Activated CD4-positive, alpha-beta T cell treated with anti-CD3 and anti-CD28 coated beads, Interleukin-2, amount 50 U/mL, for 1 hour (primary cell): ENCODE measurements at regions not wholly inside any gene's neighbourhood (a gene's known extent, or its start where the extent isn't known, plus 50 kb on each side); places are given as distances from the start of the nearest gene placed in this dataset.
"Not testable (repeated sequence)": the region's sequence is repeated elsewhere in the genome, so short reads cannot be mapped to it uniquely, and the experiment has no call there.

Experiments used
- DNase-seq: peaks from one replicate; pipeline ENCODE4 v3.0.0-alpha.2; 2020

DNA sequence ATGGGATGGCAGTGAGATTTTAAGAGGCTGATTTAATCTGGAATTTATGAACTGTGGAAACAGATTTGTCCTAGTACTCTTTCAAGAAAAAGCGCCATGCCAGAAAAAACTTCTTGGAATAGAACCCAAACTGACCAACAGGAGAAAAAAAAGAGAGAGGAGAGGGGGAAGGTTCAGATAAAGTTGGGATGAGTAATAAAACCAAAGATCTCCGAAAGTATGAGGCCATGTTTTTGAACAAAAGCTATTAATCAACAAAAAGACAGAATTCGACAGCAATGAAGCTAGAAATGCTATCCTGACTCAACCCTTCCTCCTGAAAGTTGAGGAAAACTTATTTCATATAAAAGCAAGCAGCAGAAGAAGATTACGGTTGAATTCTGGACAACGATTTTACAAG, 135.5 kb downstream of the CEMIP2 start:
- no peak for DNase-seq

DNA sequence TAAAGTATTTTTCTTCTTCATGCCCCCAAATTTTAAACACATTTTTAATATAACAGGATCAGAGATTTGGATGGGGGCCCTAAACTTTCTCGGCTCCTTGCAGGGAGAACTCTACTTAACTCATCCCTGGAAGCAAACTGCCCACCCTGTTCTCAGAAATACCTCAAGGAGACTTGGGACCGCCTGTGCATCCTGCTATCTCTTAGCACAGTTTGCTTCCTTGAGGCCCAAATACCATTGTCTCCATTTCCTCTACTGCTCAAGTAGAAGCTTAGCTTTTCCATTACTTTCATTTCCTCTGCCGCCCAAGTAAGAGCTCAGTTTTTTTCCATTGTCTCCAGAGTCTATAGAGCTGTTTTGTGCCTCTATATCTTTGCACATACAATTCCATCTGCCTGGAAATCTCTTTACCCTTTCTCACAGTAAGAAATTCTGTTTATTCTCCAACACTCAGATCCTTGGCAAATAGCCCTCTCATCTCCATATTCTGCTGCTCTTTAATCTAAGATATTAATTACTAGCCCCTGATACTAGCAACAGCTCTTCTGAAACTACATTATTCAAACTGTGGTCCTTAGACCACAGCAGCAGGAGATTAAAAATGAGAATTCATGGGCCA, 137.8 kb downstream of the CEMIP2 start:
- DNase-seq: no peak

DNA sequence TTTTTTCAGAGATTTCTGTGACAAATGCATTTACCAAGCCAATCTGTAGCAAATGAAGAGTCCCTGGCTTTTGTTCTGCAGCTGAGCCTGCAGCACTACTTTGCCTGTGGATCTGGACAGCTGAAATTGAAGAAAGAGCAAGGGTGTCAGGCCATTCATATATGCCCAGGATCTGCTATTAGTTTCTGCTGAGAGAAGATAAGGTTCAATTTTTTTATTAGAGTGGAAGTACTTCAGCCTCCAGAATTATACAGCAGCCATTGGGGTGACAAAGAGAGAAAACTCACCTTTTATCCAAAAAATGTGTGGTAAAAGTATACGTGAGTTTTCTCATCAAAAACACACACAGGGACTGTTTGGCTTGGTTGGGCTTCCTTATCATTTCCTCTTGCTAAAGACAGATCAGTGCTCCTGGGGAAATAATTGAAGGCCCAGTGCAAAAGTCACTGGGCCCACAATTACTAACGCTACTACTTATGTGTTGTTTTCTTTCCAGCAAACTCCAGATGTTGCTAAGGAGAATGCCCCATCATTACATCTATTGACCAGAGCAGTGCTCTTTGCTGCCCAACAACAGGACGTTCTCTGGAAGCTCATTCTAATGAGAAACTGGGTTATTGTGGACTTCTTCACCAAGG, 138.6 kb downstream of the CEMIP2 start:
- no peak for DNase-seq

DNA sequence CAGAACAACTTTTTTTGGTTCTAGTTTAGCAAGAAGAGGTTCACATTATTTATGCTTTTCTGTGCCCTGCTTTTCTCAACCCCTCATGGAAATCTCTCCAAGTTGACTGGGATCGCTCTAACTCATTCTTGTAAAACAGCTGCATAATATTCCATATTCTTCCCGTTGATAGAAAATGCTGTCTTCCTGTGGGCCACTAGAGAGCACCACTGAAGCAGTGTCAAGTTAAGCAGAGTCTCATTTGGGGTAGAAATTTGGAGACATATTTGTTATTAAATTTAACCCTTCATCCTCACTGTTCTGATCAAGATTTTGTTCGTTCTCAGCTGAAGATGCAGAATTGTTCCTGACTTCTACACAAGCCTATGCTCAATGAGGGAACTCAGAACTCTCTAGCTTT, 140.1 kb downstream of the CEMIP2 start:
- no peak for DNase-seq

DNA sequence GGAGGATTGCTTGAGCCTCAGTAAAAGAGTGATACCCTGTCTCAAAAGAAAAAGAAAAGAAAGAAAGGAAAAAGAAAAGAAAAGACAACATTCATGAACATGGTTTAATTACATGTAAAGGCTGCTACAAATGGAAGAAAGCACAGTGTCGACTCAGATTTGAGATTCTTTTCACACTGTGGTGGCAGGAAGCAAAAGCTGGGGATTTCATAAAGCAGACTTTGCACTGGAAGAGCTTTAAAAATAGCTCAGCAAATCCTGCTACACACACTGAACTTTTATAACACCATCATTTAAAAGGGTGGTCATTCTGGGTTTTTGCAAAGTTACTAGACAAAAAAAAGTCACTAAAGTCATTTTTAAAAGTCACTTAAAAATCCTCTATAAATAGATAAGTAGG, 140.8 kb downstream of the CEMIP2 start:
- no peak for DNase-seq

DNA sequence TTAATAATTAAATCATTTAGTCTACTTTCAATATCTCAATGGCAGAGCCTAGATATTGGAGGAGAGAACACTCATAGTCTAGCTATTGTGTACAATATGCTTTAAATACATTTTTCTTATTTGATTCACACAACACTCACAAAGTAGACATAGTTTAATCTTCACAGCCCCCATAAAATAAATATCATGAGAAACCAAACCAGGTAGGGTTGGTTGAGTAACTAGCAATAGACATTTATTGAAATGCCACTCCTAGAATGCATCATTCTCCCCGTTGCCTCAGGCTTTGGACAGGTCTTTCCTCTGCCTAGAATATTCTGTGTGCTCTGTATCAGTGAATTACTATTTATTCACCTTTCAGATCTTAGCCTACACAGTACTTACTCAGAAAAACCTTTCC, 141.9 kb downstream of the CEMIP2 start:
- DNase-seq: no peak

DNA sequence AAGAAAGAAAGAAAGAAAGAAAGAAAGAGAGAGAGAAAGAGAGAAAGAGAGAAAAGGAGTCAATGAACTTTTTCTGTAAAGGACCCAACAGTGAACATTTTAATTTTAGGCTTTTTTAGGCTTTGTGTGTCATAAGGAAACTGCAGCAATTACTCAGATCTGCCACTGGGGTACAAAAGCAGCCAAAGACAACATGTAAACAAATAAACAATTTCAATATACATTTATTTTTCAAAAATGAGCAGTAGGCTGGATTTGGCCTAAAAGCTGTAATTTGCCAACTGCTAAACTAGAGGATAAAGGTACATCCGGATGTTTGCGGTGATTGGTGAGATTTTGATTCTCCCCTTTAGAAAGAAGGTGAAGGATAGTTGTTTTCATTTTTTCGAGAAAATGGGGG, 143.6 kb downstream of the CEMIP2 start:
- no peak for DNase-seq

DNA sequence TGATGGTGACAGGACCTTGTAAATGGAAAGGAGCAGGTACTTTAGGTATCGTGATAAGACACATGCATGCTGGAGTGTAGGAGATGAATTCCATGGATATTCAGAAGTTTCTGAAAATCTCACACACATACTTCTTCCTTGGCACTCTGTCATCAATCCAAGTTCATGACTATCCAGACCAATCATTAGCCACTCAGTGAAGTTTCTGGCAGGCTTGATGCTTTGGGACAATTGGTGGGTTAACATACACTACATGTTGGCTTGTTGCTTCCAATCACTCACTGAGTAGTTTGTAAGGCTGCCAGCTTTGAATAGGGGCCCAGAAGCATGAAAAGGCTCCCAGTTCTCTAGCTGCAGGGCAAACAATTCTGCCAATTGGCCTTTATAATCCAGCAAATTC, 147.6 kb downstream of the CEMIP2 start:
- DNase-seq: no peak

DNA sequence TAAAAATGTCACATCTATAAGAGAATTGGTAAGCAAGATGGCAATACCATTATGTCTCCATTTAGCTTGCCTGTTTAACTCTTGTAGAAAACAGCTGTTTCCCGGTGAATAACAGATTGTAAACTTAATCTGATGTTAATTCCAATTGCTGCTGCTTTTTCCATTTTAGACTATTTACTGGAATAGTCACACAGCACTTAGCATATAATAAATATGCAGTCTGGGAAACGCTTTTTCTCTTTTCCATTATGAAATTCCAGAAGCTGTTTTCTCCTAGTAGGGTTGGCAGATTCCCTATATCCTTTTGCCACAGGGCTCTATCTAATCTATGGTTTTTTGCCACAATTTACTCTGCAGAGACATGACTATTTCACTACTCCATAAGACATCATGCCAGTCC, 148.0 kb downstream of the CEMIP2 start:
- DNase-seq: no peak

DNA sequence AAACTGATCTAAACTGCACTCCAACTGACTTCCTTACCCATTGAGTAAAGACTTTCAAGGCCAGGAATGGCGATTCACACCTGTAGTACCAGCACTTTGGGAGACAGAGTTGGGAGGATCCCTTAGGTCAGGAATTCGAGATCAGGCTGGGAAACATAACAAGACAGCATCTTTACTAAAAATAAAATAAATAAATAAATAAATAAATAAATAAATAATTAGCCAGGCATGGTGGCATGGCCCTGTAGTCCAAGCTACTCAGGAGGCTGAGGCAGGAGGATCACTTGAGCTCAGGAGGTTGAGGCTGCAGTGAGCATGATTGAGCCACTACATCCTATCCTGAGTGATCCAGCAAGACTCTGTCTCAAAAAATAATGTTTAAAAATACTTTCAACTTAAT, 148.4 kb downstream of the CEMIP2 start:
- no peak for DNase-seq

DNA sequence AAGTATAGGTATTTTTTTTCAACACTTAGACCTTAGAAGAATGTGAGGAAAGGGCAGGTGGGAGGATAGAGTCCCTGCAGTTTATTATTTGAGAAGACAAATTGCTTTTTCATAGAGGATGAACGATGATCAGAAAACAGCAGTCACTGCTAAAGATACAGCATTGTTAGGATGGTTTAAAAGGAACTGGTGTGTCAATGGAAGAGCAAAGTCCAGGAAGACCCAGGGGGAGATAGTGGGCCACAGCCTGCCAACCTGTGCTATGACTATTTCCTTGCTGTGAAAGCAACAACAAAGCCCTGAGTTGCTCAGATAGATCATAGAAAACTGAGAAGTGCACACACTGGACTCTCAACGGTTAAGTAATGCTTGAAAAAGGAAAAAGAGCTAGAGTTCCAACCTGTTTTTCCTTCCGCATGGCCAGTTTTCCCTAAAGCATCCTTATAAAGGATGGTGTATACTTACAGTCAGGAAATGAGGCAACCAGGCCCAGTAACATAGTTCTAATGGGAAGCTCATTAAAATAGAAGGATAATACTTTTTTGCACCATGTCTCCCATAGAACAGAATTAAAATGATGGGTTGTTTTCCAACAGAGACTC, 153.8 kb downstream of the CEMIP2 start:
- no peak for DNase-seq

DNA sequence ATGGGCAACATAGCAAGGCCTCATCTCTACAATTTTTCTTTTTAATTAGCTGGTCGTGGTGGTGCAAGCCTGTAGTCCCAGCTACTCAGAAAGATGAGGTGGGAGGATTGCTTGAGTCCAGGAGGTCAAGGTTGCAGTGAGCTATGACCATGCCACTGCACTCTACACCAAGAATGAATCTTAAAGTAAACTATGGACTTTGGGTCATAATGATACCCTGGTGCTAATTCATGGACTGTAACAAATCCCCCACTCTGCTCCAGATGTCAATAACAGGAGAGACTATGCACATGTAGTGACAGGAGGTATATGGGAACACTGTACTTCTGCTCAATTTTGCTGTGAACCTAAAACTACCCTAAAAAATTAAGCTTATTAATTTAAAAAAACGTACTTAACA, 155.4 kb downstream of the CEMIP2 start:
- DNase-seq: no peak

DNA sequence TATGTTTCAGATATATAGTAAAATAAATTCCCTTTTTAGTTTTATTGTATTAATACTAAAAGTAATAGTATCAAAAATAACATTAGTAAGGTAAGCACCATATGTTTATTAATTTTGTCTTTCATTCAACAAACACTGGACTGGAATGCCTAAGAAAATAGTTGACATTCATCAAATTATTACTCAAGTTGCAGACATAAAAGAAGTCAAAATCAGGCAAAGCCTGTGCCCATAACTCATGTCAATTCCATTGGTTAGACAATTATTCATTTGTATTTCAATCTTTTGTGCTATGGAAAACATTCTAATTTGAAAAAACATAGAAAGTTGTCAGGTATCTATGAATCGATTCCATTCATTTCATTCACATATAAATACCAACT, 158.9 kb downstream of the CEMIP2 start:
- DNase-seq: no peak

DNA sequence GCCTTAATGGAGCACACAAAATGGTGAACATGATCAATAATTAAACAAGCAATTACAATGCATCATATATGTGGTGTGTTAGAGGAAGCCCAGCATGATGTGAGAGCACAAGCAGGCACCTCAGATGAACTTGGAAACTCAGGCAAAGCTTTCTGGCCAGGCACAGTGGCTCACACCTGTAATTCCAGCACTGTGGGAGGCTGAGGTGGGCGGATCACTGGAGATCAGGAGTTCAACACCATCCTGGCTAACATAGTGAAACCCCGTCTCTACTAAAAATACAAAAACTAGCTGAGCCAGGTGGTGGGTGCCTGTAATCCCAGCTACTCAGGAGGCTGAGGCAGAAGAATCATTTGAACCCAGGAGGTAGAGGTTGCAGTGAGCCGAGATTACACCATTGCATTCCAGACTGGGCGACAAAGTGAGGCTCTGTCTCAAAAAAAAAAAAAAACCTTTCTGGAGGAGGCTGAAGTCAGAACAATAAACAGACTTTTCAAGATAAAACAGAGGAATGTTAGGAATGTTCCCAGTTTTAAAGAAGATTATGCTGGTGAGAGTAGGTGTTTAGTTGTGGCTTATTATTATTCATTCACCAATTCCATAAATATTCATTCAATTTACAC, 159.4 kb downstream of the CEMIP2 start:
- no peak for DNase-seq

DNA sequence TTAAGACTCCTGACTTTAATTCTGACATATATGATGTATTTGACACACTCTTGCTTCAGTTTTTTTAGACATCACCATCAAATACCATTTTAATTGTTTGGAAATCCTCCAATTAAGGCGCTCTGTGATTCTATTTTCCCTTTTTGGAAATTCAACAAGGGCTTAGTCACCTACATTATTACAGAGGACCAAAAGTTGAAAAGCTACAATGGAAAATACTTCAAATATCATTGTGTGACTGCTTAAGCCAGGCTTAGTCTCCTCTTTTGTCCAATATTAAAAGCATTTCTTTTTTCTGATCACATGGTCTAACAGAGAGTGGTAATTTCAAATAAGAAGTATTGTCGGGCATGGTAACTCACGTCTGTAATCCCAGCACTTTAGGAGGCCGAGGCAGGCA, 160.3 kb downstream of the CEMIP2 start:
- DNase-seq: no peak

DNA sequence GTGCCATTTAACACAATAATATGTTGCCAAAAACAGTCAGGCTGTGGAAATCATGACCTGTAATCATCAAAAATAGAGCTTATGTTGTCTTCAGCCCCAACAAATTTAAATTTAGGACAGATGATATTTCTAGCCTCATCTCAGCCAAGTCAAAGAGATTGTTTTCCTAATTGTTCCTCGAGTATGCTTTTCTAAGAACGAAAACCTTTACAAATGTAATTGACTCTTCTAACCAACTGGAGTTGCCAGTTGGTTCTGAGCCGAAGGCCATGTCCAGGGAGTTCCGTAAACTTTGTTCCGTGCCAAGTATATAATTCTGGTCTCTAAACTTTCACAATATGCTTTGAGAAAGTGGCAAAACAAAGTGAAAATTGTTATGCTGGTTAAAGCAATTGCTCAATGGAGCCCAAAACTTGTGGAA, 160.8 kb downstream of the CEMIP2 start:
- no peak for DNase-seq

DNA sequence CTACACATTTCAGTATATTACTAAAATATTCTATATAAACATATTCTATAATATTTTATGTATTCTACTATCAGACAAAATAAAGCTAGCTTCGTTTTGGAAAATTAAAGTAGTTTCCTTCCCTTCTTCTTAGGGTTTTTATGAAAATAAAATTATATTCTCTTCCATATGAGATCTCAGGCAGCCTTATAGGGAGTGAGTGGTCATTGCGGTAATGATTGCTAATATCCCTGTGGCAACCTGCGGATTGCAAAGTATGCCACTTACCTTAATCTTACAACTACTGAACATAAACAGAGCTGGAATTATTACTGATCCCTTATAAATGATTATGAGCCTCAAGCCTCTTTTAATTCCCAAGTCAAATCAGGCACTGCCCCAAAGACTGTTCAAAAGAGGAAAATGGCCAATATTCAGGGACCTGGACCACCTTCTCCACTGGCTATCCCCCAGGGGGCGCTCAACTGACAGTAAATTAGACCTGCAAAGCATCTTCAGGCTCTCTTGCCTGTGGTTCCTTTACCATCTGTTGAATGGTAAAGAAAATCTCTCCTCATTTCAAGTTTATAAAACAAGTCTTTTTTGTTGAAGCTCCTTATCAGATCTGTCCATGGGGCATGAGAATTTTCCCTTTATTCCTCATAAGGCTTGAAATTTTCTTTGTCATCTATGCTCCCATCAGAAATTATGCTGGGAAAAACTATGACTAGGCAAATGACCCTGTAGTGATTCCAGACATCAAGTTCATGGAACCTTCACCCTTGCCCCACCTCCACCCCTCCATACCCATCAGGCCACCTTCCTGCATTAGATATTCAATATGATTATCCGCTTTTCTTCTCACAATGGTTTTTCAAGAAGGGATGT, 163.9 kb downstream of the CEMIP2 start:
- DNase-seq: peak; percentile 79

DNA sequence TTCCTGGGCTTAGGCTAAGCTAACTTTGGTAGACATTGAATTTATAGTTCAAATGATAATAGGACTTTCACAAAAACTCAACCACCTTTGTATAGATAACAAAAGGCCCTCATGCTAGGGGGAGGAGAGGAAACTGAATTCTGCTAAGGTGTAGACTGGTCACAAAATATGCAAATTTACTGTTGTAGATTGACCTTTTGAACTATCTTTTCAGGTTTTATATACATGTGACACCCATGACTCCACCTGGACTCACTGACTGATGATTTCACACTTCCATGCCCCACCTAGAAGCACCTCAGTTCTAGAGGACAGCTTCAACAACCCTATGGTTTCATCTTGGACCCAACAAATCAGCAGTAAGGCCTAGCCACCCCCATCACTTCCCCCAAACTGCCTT, 165.7 kb downstream of the CEMIP2 start:
- DNase-seq: no peak

DNA sequence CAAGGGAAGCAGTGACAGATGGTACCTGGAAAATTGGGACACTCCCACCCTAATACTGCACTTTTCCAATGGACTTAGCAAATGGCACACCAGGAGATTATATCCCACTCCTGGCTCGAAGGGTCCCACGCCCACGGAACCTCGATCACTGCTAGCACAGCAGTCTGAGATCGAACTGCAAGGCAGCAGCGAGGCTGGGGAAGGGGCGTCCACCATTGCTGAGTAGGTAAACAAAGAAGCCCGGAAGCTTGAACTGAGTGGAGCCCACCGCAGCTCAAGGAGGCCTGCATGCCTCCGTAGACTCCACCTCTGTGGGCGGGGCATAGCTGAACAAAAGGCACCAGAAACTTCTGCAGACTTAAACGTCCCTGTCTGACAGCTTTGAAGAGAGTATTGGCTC, 172.6 kb downstream of the CEMIP2 start:
- DNase-seq: not testable (repeated sequence)

DNA sequence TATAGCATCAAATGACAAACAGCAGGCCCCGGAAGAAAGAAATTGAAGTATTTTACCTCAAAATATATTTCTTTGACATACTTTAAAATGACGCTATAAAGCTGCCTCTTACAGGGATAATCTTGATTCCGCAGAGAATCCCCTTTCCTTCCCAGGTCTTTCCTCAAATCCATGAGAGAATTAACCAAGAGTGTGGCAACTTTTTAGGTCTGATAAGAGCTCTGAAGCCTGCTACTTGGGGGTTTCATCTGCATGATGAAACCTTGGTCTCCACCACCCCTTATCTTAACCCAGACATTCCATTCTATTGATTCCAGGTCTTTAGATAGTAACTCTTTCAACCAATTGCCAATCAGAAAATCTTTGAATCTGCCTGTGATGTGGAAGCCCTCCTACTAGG, 173.8 kb downstream of the CEMIP2 start:
- DNase-seq: no peak

DNA sequence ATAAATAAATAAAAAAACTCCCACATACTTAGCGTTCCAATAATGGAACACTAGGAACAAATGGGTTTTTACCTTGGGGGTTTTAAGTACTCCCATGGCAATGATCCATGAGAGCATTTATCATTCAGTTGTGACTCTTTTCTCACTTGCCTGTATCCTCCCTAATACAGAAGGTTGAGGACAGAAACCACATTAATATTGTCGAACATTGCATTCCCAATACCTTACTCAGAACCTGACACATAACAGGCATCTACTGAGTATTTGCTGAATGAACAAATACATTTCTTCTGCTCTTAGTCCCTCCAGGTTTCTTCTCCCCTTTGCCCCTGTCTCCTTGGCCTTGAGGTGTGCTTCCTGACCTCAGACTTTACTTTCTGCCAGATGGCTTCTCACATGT, 175.9 kb downstream of the CEMIP2 start:
- DNase-seq: no peak

DNA sequence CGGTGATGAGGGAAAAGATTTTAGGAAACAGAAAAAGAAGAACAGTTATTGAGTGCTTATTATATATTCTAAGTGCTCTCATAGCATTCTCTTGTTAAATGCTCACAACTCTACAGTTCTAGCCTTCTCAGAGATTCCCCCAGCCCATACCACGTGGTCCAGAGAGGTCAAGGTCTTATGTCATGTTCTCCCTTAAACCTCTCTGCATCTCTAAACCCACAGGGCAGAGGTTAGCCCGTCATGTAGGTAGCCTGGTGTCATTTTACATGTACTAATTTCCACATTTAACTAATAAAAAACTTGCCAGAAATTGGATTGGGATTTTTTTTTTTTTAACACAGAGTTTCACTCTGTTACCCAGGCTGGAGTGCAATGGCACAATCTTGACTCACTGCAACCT, 178.0 kb downstream of the CEMIP2 start:
- no peak for DNase-seq

DNA sequence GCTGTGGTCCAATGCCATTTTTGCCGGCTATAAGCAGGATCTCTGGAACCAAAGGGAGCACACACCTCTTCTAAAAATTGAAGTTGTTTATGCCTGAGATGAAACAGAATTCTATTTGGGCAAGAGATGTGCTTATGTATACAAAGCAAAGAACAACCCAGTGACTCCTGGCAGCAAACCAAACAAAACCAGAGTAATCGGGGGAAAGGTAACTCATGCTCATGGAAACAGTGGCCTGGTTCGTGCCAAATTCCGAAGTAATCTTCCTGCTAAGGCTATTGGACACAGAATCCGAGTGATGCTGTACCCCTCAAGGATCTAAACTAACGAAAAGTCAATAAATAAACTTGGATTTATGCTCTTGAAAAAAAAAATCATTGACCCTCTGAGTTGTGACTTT, 178.7 kb downstream of the CEMIP2 start:
- DNase-seq: no peak
